Neuronal stem cell (in vitro differentiated cells): ENCODE measurements at regions not wholly inside any gene's neighbourhood (a gene's known extent, or its start where the extent isn't known, plus 50 kb on each side); places are given as distances from the start of the nearest gene placed in this dataset.
A peak's percentile ranks its signal among the peaks of the same experiment; 100 is the strongest.

ENCODE experiments used
- DNase-seq: peaks from one replicate; pipeline ENCODE4 v3.0.0-alpha.2; 2013; ENCODE audit warnings: low spot score
- H2AFZ ChIP-seq: one replicate; pipeline ENCODE4 v1.6.1; 2013; ENCODE audit warnings: mild to moderate bottlenecking, low read length, inconsistent platforms
- H2AK5ac ChIP-seq: 2 replicates; pipeline ENCODE4 v1.6.1; 2013; ENCODE audit warnings: low read depth, mild to moderate bottlenecking, inconsistent platforms, low read length, moderate library complexity, mixed read lengths
- H2BK120ac ChIP-seq: 2 replicates; pipeline ENCODE4 v1.6.1; 2013; ENCODE audit warnings: low read depth, mild to moderate bottlenecking, inconsistent platforms, low read length, moderate library complexity, mixed read lengths
- H2BK12ac ChIP-seq: one replicate; pipeline ENCODE4 v1.6.1; 2013; ENCODE audit warnings: low read length, inconsistent platforms
- H2BK15ac ChIP-seq: 2 replicates; pipeline ENCODE4 v1.6.1; 2013; ENCODE audit warnings: mild to moderate bottlenecking, low read length, inconsistent platforms, mixed read lengths
- H2BK5ac ChIP-seq: one replicate; pipeline ENCODE4 v1.6.1; 2013; ENCODE audit warnings: inconsistent platforms, mild to moderate bottlenecking, low read length, moderate library complexity
- H3K14ac ChIP-seq: one replicate; pipeline ENCODE4 v1.6.1; 2013; ENCODE audit warnings: low read length, inconsistent platforms
- H3K18ac ChIP-seq: 2 replicates; pipeline ENCODE4 v1.6.1; 2013; ENCODE audit warnings: low read length, inconsistent platforms
- H3K23ac ChIP-seq: 2 replicates; pipeline ENCODE4 v1.6.1; 2013; ENCODE audit warnings: low read depth, mild to moderate bottlenecking, mixed read lengths, low read length, inconsistent platforms; ENCODE audit not compliant: poor library complexity
- H3K27ac ChIP-seq: replicated peaks from 3 replicates; pipeline ENCODE4 v1.5.1; 2013; ENCODE audit warnings: low read length, inconsistent platforms
- H3K27me3 ChIP-seq, 3 experiments: 2 replicates each; pipeline ENCODE4 v1.6.1; 2013; ENCODE audit warnings: low read length in 3 of 3, mild to moderate bottlenecking in 2 of 3, inconsistent platforms in 1 of 3, low read depth in 1 of 3, mixed read lengths in 1 of 3, moderate library complexity in 1 of 3; ENCODE audit not compliant: control insufficient read depth in 3 of 3, insufficient read depth in 3 of 3
- H3K36me3 ChIP-seq, 2 donors: replicated peaks in 1 of 2; 2 replicates each; pipeline ENCODE4 v1.6.1; 2013; ENCODE audit warnings: low read length in 2 of 2; ENCODE audit not compliant: control insufficient read depth in 2 of 2, insufficient read depth in 2 of 2
- H3K4ac ChIP-seq: 2 replicates; pipeline ENCODE4 v1.6.1; 2013; ENCODE audit warnings: inconsistent platforms, mild to moderate bottlenecking, low read length, moderate library complexity
- H3K4me1 ChIP-seq, 2 donors: 1 replicate in 1 of 2; 2 replicates in 1 of 2; pipeline ENCODE4 v1.6.1; 2013; ENCODE audit warnings: low read length in 2 of 2, low read depth in 1 of 2; ENCODE audit not compliant: control insufficient read depth in 2 of 2, insufficient read depth in 1 of 2
- H3K4me2 ChIP-seq: one replicate; pipeline ENCODE4 v1.6.1; 2013; ENCODE audit warnings: mild to moderate bottlenecking, low read length, inconsistent platforms; ENCODE audit not compliant: insufficient read depth, poor library complexity, severe bottlenecking
- H3K4me3 ChIP-seq, 2 donors: 2 replicates each; pipeline ENCODE4 v1.5.1; 2013; ENCODE audit warnings: low read length in 2 of 2, mild to moderate bottlenecking in 2 of 2, inconsistent platforms in 1 of 2, moderate library complexity in 1 of 2
- H3K79me1 ChIP-seq: one replicate; pipeline ENCODE4 v1.6.1; 2013; ENCODE audit warnings: low read depth, mild to moderate bottlenecking, inconsistent platforms, low read length, moderate library complexity
- H3K9ac ChIP-seq: one replicate; pipeline ENCODE4 v1.6.1; 2013; ENCODE audit warnings: mild to moderate bottlenecking, low read depth, low read length, inconsistent platforms; ENCODE audit not compliant: poor library complexity
- H3K9me3 ChIP-seq, 2 donors: replicated peaks in 1 of 2; 2 replicates each; pipeline versions ENCODE3 to v1.6.1; 2013; ENCODE audit warnings: low read length in 2 of 2, mild to moderate bottlenecking in 2 of 2, inconsistent platforms in 1 of 2, low read depth in 1 of 2, mixed read lengths in 1 of 2, moderate library complexity in 1 of 2; ENCODE audit not compliant: control insufficient read depth in 2 of 2, insufficient read depth in 1 of 2
- H4K8ac ChIP-seq: one replicate; pipeline ENCODE4 v1.6.1; 2013; ENCODE audit warnings: low read depth, mild to moderate bottlenecking, inconsistent platforms, low read length, moderate library complexity
- H4K91ac ChIP-seq: one replicate; pipeline ENCODE4 v1.6.1; 2013; ENCODE audit warnings: low read length, low read depth, mild to moderate bottlenecking, inconsistent platforms; ENCODE audit not compliant: poor library complexity
- WGBS, 2 donors: extraction: QIAGEN DNeasy Blood & Tissue Kit; methylation state at CpG; one replicate each; pipeline ENCODE4 v1.1.7; 2013; ENCODE audit warnings: missing lambda C conversion rate in 2 of 2, mixed read lengths in 1 of 2; ENCODE audit not compliant: insufficient read length in 2 of 2, insufficient replicate concordance in 1 of 2; ENCODE audit errors: extremely low coverage in 2 of 2; 5-methylcytosine and 5-hydroxymethylcytosine counted together

DNA sequence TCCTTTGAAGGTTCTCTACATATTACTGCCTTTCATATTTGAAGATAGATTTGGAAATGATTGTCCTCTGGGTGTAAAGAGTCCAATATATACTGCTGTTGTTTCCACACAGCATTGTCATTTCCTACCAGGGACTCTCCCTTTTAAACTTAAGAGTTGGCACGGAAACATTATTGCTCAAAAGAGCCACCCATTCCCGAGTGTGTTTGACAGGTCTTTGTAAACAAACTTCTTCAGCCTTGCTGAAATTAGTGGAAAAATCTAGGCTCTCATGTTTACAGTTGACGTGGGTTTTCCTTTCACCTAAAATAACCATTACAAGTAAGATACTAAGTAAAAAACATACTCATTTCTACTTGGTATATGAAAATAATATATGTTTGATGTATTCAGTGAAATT lies 111.4 kb upstream of the LIMCH1 start:
- H4K8ac ChIP-seq, result no peak overlapping the region
- H3K27me3 ChIP-seq, result no peaks in the 10 kb centered on the region
- DNase-seq, result no peak
- WGBS, 2 donors, result no CpG with 5 or more reads among the region's 3 CpGs
- H3K4me2 ChIP-seq, result no peak overlapping the region
- H2AK5ac ChIP-seq, result no peak overlapping the region
- H2AFZ ChIP-seq, result no peak overlapping the region
- no peak overlapping the region for H2BK5ac ChIP-seq
- peaks cover 8 to 23% of the 10 kb centered on the region in 2 donors for H3K4me1 ChIP-seq
- no peak overlapping the region for H3K18ac ChIP-seq
- no peak overlapping the region for H3K27ac ChIP-seq
- no peaks in the 10 kb centered on the region for H3K36me3 ChIP-seq
- H3K79me1 ChIP-seq, result no peaks in the 10 kb centered on the region
- H4K91ac ChIP-seq, result no peak overlapping the region
- H3K23ac ChIP-seq, result no peak overlapping the region
- no peak overlapping the region for H3K4ac ChIP-seq
- no peak overlapping the region for H3K14ac ChIP-seq
- no peak overlapping the region for H3K9ac ChIP-seq
- no peak overlapping the region for H2BK12ac ChIP-seq
- H3K4me3 ChIP-seq, result no peak overlapping the region
- no peak overlapping the region for H2BK15ac ChIP-seq
- no peak overlapping the region for H2BK120ac ChIP-seq
- peaks cover 0 to 6% of the 10 kb centered on the region in 2 donors for H3K9me3 ChIP-seq

- peaks cover 8 to 28% of the 10 kb centered on the region in 2 donors for H3K4me1 ChIP-seq
Observed at GRCh38 chr4:41427306-41427882, 110.6 kb upstream of the LIMCH1 start.

GRCh38 chr4:41427931-41428600 lies 109.9 kb upstream of the LIMCH1 start:
- H4K8ac ChIP-seq, result no peak overlapping the region
- no peak overlapping the region for H4K91ac ChIP-seq
- H3K4me2 ChIP-seq, result no peak overlapping the region
- no peak for DNase-seq
- H3K36me3 ChIP-seq, result no peaks in the 10 kb centered on the region
- H3K27me3 ChIP-seq, result no peaks in the 10 kb centered on the region
- no peak overlapping the region for H3K14ac ChIP-seq
- H3K27ac ChIP-seq, result no peak overlapping the region
- no peak overlapping the region for H2AK5ac ChIP-seq
- H3K79me1 ChIP-seq, result no peaks in the 10 kb centered on the region
- no peak overlapping the region for H3K23ac ChIP-seq
- peaks cover 0 to 6% of the 10 kb centered on the region in 2 donors for H3K9me3 ChIP-seq
- no peak overlapping the region for H3K18ac ChIP-seq
- no peak overlapping the region for H2AFZ ChIP-seq
- H2BK12ac ChIP-seq, result no peak overlapping the region
- no peak overlapping the region for H2BK15ac ChIP-seq
- H3K4me3 ChIP-seq, result no peak overlapping the region
- no peak overlapping the region for H3K4ac ChIP-seq
- H3K9ac ChIP-seq, result no peak overlapping the region
- WGBS, 2 donors, result no CpG with 5 or more reads among the region's 3 CpGs
- H3K4me1 ChIP-seq, result peaks cover 8 to 34% of the 10 kb centered on the region in 2 donors
- H2BK5ac ChIP-seq, result no peak overlapping the region
- H2BK120ac ChIP-seq, result no peak overlapping the region

More at GRCh38 chr4:41427306-41427882, 110.6 kb upstream of the LIMCH1 start:
- no CpG with 5 or more reads among the region's 7 CpGs for WGBS, 2 donors
- Histone ChIP-seq H2BK15ac (no peak overlapping the region), H3K79me1 (no peaks in the 10 kb centered on the region), H3K4me3 (no peak overlapping the region), H3K9me3 (peaks cover 0 to 6% of the 10 kb centered on the region in 2 donors), H4K91ac (no peak overlapping the region), H3K36me3 (no peaks in the 10 kb centered on the region), H2AFZ (no peak overlapping the region), H3K27me3 (no peaks in the 10 kb centered on the region), H4K8ac (no peak overlapping the region), H3K4me2 (no peak overlapping the region), H2BK120ac (no peak overlapping the region), H2BK12ac (no peak overlapping the region), H3K4ac (no peak overlapping the region), H2BK5ac (no peak overlapping the region), H3K27ac (no peak overlapping the region), H3K18ac (no peak overlapping the region), H2AK5ac (no peak overlapping the region), H3K9ac (no peak overlapping the region), H3K23ac (no peak overlapping the region), H3K14ac (no peak overlapping the region)
- DNase-seq, result no peak

DNA sequence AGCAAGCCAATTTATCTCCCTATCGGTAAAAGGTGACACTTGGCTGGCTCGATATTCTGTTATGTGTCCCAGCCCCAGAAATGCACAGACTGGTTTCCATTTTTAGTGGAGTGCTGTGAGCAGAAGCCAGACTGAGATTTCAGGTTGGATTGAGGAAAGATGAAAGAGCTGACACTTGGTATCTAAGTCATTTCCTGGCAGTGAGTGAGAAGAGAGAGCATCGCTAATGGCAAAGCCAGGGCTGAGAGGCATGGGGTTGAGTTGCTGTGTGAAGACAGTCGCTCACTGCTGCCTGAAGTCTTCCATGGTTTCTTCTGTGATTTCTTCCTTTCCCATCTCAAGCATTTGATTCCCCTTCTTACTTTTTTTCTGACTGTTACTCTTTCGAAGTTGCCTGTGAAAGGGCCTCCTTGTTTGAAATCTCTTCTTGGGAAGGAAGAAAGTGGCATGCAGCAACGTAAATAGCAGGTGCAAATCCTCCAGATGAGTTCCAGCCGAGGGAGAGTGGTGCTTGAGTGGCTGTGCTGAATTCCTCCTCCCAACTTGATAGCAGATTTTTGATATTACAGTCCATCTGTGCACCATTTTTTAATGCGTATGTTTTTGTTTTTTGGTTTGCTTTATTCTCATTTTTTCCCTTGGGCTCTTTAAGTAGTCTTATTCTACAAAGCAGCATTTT lies 109.2 kb upstream of the LIMCH1 start:
- Histone ChIP-seq H3K9me3 (peaks cover 0 to 6% of the 10 kb centered on the region in 2 donors), H3K27ac (peak overlapping the region; percentile 6), H3K4me1 (peaks cover 12 to 40% of the 10 kb centered on the region in 2 donors), H2BK120ac (no peak overlapping the region), H3K4me3 (no peak overlapping the region), H3K23ac (no peak overlapping the region), H2BK5ac (no peak overlapping the region), H3K14ac (no peak overlapping the region), H3K36me3 (no peaks in the 10 kb centered on the region), H3K4me2 (no peak overlapping the region), H3K9ac (no peak overlapping the region), H3K79me1 (no peaks in the 10 kb centered on the region), H3K4ac (no peak overlapping the region), H3K18ac (no peak overlapping the region), H2BK12ac (no peak overlapping the region), H2AK5ac (no peak overlapping the region), H4K8ac (no peak overlapping the region), H4K91ac (no peak overlapping the region), H3K27me3 (no peaks in the 10 kb centered on the region), H2AFZ (peak overlapping the region; percentile 4), H2BK15ac (no peak overlapping the region)
- no CpG with 5 or more reads among the region's 8 CpGs for WGBS, 2 donors
- no peak for DNase-seq
